OCI-LY3 (cell line): ENCODE measurements at regions not wholly inside any gene's neighbourhood (a gene's known extent, or its start where the extent isn't known, plus 50 kb on each side); places are given as distances from the start of the nearest gene placed in this dataset.

ENCODE experiments used
- EZH2phosphoT487 ChIP-seq: fragments of 200-600 bp; shearing (Covaris generic); IDR thresholded peaks from 2 replicates; pipeline ENCODE4 v1.6.1; 2018; ENCODE audit warnings: antibody characterized with exemption, mixed run types, low read depth
- TF ChIP-seq, protein P1 (sequence below): fragments of 200-600, 300-600 bp; sonication (generic); IDR thresholded peaks from 2 replicates; pipeline ENCODE4 v1.5.1; 2014; ENCODE audit warnings: antibody characterized with exemption, low read length, low read depth

GRCh38 chr3:193943200-193943599 lies 192.7 kb upstream of the HES1 start:
- TF ChIP-seq, protein P1, sequence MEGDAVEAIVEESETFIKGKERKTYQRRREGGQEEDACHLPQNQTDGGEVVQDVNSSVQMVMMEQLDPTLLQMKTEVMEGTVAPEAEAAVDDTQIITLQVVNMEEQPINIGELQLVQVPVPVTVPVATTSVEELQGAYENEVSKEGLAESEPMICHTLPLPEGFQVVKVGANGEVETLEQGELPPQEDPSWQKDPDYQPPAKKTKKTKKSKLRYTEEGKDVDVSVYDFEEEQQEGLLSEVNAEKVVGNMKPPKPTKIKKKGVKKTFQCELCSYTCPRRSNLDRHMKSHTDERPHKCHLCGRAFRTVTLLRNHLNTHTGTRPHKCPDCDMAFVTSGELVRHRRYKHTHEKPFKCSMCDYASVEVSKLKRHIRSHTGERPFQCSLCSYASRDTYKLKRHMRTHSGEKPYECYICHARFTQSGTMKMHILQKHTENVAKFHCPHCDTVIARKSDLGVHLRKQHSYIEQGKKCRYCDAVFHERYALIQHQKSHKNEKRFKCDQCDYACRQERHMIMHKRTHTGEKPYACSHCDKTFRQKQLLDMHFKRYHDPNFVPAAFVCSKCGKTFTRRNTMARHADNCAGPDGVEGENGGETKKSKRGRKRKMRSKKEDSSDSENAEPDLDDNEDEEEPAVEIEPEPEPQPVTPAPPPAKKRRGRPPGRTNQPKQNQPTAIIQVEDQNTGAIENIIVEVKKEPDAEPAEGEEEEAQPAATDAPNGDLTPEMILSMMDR: no peak
- TF ChIP-seq EZH2phosphoT487: no peak
